ENCODE measurements at regions not wholly inside any gene's neighbourhood (a gene's known extent, or its start where the extent isn't known, plus 50 kb on each side); places are given as distances from the start of the nearest gene placed in this dataset.

GRCh38 chr20:6504826-6505225 is 262.7 kb upstream of the BMP2 start:
- TF ChIP-seq POLR2AphosphoS5 (IDR thresholded peaks at IDR 0.05) (no peak), EP300 (IDR thresholded peaks at IDR 0.05) (no peak), POLR2A (IDR thresholded peaks at IDR 0.05) (no peak)
- TF ChIP-seq, protein P1, sequence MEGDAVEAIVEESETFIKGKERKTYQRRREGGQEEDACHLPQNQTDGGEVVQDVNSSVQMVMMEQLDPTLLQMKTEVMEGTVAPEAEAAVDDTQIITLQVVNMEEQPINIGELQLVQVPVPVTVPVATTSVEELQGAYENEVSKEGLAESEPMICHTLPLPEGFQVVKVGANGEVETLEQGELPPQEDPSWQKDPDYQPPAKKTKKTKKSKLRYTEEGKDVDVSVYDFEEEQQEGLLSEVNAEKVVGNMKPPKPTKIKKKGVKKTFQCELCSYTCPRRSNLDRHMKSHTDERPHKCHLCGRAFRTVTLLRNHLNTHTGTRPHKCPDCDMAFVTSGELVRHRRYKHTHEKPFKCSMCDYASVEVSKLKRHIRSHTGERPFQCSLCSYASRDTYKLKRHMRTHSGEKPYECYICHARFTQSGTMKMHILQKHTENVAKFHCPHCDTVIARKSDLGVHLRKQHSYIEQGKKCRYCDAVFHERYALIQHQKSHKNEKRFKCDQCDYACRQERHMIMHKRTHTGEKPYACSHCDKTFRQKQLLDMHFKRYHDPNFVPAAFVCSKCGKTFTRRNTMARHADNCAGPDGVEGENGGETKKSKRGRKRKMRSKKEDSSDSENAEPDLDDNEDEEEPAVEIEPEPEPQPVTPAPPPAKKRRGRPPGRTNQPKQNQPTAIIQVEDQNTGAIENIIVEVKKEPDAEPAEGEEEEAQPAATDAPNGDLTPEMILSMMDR (IDR thresholded peaks at IDR 0.05): no peak

Measured in upper lobe of left lung (tissue), 4 donors.